HEK293 (cell line): ENCODE measurements at regions not wholly inside any gene's neighbourhood (a gene's known extent, or its start where the extent isn't known, plus 50 kb on each side); places are given as distances from the start of the nearest gene placed in this dataset.

ENCODE experiments used
- CTCF ChIA-PET: fragments of 350-600 bp; formaldehyde crosslinking; extraction: SDS; loops from one replicate; lab custom pipeline; 2021; ENCODE audit warnings: antibody characterized with exemption; lab: Yijun Ruan, JAX
- POLR2A ChIA-PET: fragments of 300-600 bp; formaldehyde crosslinking; extraction: SDS; loops from one replicate; lab custom pipeline; 2020; ENCODE audit warnings: antibody characterized with exemption, inconsistent platforms; lab: Yijun Ruan, JAX
- H3K27ac ChIP-seq: fragments of 200-500 bp; sonication (Bioruptor generic); 2 replicates; pipeline ENCODE4 v1.5.1; 2014; ENCODE audit warnings: low read depth, low read length, control low read depth, inconsistent platforms; ENCODE audit errors: extremely low read depth
- H3K36me3 ChIP-seq, 2 experiments: fragments of 200-500 bp in 1 of 2; sonication (Bioruptor generic) in 1 of 2; 1 replicate in 1 of 2; 2 replicates in 1 of 2; pipeline ENCODE4 v1.5.1; 2014 to 2017; ENCODE audit warnings: inconsistent platforms in 2 of 2, low read length in 2 of 2; ENCODE audit not compliant: control insufficient read depth in 2 of 2, insufficient read depth in 1 of 2
- H3K4me1 ChIP-seq: fragments of 200-500 bp; sonication (Bioruptor generic); 2 replicates; pipeline ENCODE4 v1.5.1; 2014; ENCODE audit warnings: mild to moderate bottlenecking, low read length, inconsistent platforms; ENCODE audit not compliant: control insufficient read depth, insufficient read depth
- H3K4me3 ChIP-seq: 2 replicates; pipeline ENCODE4 v1.5.1; 2011; ENCODE audit warnings: low read depth, mild to moderate bottlenecking, control low read depth, low read length, moderate library complexity
- H3K9me3 ChIP-seq: fragments of 200-500 bp; sonication (Bioruptor generic); 2 replicates; pipeline ENCODE4 v1.5.1; 2014; ENCODE audit warnings: low read depth, low read length, inconsistent platforms; ENCODE audit not compliant: control insufficient read depth, insufficient read depth
- GLIS1 ChIP-seq: fragments of 450-650 bp; formaldehyde crosslinking; IDR thresholded peaks from 2 replicates; pipeline ENCODE4 v1.5.1; 2016; ENCODE audit warnings: missing biosample characterization, missing genetic modification characterization
- GLIS2 ChIP-seq: fragments of 450-650 bp; formaldehyde crosslinking; IDR thresholded peaks from 2 replicates; pipeline ENCODE4 v1.5.1; 2016; ENCODE audit warnings: missing biosample characterization, missing genetic modification characterization
- KLF8 ChIP-seq: fragments of 450-650 bp; formaldehyde crosslinking; IDR thresholded peaks from 2 replicates; pipeline ENCODE4 v1.5.1; 2016; ENCODE audit warnings: missing biosample characterization, missing genetic modification characterization
- MEIS1 ChIP-seq: sonication (generic); formaldehyde crosslinking; IDR thresholded peaks from 2 replicates; pipeline ENCODE4 v1.8.1; 2022; ENCODE audit warnings: missing genetic modification reagents, mild to moderate bottlenecking, borderline replicate concordance
- MYNN ChIP-seq: fragments of 450-650 bp; formaldehyde crosslinking; IDR thresholded peaks from 2 replicates; pipeline ENCODE4 v1.5.1; 2016; ENCODE audit warnings: missing biosample characterization, missing genetic modification characterization, borderline replicate concordance
- SETDB1 ChIP-seq: IDR thresholded peaks from one replicate; pipeline ENCODE4 v1.6.1; 2017; ENCODE audit warnings: mild to moderate bottlenecking, low read length, moderate library complexity, mixed read lengths; ENCODE audit not compliant: insufficient read length
- WT1 ChIP-seq: fragments of 450-650 bp; formaldehyde crosslinking; IDR thresholded peaks from 2 replicates; pipeline ENCODE4 v1.5.1; 2016; ENCODE audit warnings: missing biosample characterization, missing genetic modification characterization
- ZBTB48 ChIP-seq: fragments of 450-650 bp; formaldehyde crosslinking; IDR thresholded peaks from 2 replicates; pipeline ENCODE4 v1.5.1; 2016; ENCODE audit warnings: missing biosample characterization, missing genetic modification characterization
- ZBTB8A ChIP-seq: fragments of 450-650 bp; formaldehyde crosslinking; IDR thresholded peaks from 2 replicates; pipeline ENCODE4 v1.5.1; 2016; ENCODE audit warnings: missing biosample characterization, missing genetic modification characterization
- ZEB2 ChIP-seq: fragments of 450-650 bp; formaldehyde crosslinking; IDR thresholded peaks from 2 replicates; pipeline ENCODE4 v1.5.1; 2016; ENCODE audit warnings: missing biosample characterization, missing genetic modification characterization
- ZFP37 ChIP-seq: fragments of 450-650 bp; formaldehyde crosslinking; IDR thresholded peaks from 2 replicates; pipeline ENCODE4 v1.5.1; 2016; ENCODE audit warnings: missing biosample characterization, missing genetic modification characterization
- ZNF10 ChIP-seq: fragments of 450-650 bp; formaldehyde crosslinking; IDR thresholded peaks from 2 replicates; pipeline ENCODE4 v1.5.1; 2017; ENCODE audit warnings: missing biosample characterization, missing genetic modification characterization
- ZNF138 ChIP-seq: fragments of 450-650 bp; formaldehyde crosslinking; IDR thresholded peaks from 2 replicates; pipeline ENCODE4 v1.5.1; 2016; ENCODE audit warnings: missing biosample characterization, missing genetic modification characterization, borderline replicate concordance
- ZNF146 ChIP-seq: fragments of 450-650 bp; formaldehyde crosslinking; IDR thresholded peaks from 2 replicates; pipeline ENCODE4 v1.5.1; 2016; ENCODE audit warnings: missing biosample characterization, missing genetic modification characterization
- ZNF155 ChIP-seq: fragments of 450-650 bp; formaldehyde crosslinking; IDR thresholded peaks from 2 replicates; pipeline ENCODE4 v1.5.1; 2016; ENCODE audit warnings: missing biosample characterization, missing genetic modification characterization
- ZNF16 ChIP-seq: fragments of 450-650 bp; formaldehyde crosslinking; IDR thresholded peaks from 2 replicates; pipeline ENCODE4 v1.5.1; 2016; ENCODE audit warnings: low read depth, missing biosample characterization, missing genetic modification characterization
- ZNF169 ChIP-seq: fragments of 450-650 bp; formaldehyde crosslinking; IDR thresholded peaks from 2 replicates; pipeline ENCODE4 v1.5.1; 2016; ENCODE audit warnings: missing biosample characterization, missing genetic modification characterization
- ZNF175 ChIP-seq: fragments of 450-650 bp; formaldehyde crosslinking; IDR thresholded peaks from 2 replicates; pipeline ENCODE4 v1.5.1; 2016; ENCODE audit warnings: missing biosample characterization, missing genetic modification characterization
- ZNF2 ChIP-seq: fragments of 450-650 bp; formaldehyde crosslinking; IDR thresholded peaks from 2 replicates; pipeline ENCODE4 v1.5.1; 2016; ENCODE audit warnings: missing biosample characterization, missing genetic modification characterization
- ZNF266 ChIP-seq: fragments of 450-650 bp; formaldehyde crosslinking; IDR thresholded peaks from 2 replicates; pipeline ENCODE4 v1.5.1; 2016; ENCODE audit warnings: missing biosample characterization, missing genetic modification characterization, low read depth
- ZNF302 ChIP-seq: fragments of 450-650 bp; formaldehyde crosslinking; IDR thresholded peaks from 2 replicates; pipeline ENCODE4 v1.5.1; 2016; ENCODE audit warnings: missing biosample characterization, missing genetic modification characterization, low read depth
- ZNF341 ChIP-seq: fragments of 450-650 bp; formaldehyde crosslinking; IDR thresholded peaks from 2 replicates; pipeline ENCODE4; 2016; ENCODE audit warnings: low read depth, missing biosample characterization, missing genetic modification characterization
- ZNF391 ChIP-seq: fragments of 450-650 bp; formaldehyde crosslinking; IDR thresholded peaks from 2 replicates; pipeline ENCODE4 v1.5.1; 2016; ENCODE audit warnings: low read depth, missing biosample characterization, missing genetic modification characterization, borderline replicate concordance
- ZNF426 ChIP-seq: fragments of 450-650 bp; formaldehyde crosslinking; IDR thresholded peaks from 2 replicates; pipeline ENCODE4 v1.5.1; 2017; ENCODE audit warnings: missing biosample characterization, missing genetic modification characterization, mild to moderate bottlenecking, inconsistent platforms, moderate library complexity
- ZNF48 ChIP-seq: fragments of 450-650 bp; formaldehyde crosslinking; IDR thresholded peaks from 2 replicates; pipeline ENCODE4 v1.5.1; 2016; ENCODE audit warnings: missing biosample characterization, missing genetic modification characterization
- ZNF645 ChIP-seq: fragments of 450-650 bp; formaldehyde crosslinking; IDR thresholded peaks from 2 replicates; pipeline ENCODE4; 2016; ENCODE audit warnings: missing biosample characterization, missing genetic modification characterization
- ZNF654 ChIP-seq: fragments of 450-650 bp; formaldehyde crosslinking; IDR thresholded peaks from 2 replicates; pipeline ENCODE4 v1.5.1; 2016; ENCODE audit warnings: low read depth, missing biosample characterization, missing genetic modification characterization
- ZNF76 ChIP-seq: fragments of 450-650 bp; formaldehyde crosslinking; IDR thresholded peaks from 2 replicates; pipeline ENCODE4; 2016; ENCODE audit warnings: low read depth, missing biosample characterization, missing genetic modification characterization, borderline replicate concordance
- ZSCAN30 ChIP-seq: fragments of 450-650 bp; IDR thresholded peaks from 2 replicates; pipeline ENCODE4 v1.5.1; 2018; ENCODE audit warnings: missing biosample characterization, mild to moderate bottlenecking, missing genetic modification characterization, moderate library complexity
- ZXDB ChIP-seq: fragments of 450-650 bp; formaldehyde crosslinking; IDR thresholded peaks from 2 replicates; pipeline ENCODE4 v1.5.1; 2016; ENCODE audit warnings: missing biosample characterization, missing genetic modification characterization
- TF ChIP-seq, protein P1 (sequence below): fragments of 450-650 bp; formaldehyde crosslinking; IDR thresholded peaks from 2 replicates; pipeline ENCODE4 v1.5.1; 2017; ENCODE audit warnings: missing biosample characterization, missing genetic modification characterization
- TF ChIP-seq, protein P2 (sequence below): fragments of 450-650 bp; formaldehyde crosslinking; IDR thresholded peaks from 2 replicates; pipeline ENCODE4 v1.5.1; 2016; ENCODE audit warnings: missing biosample characterization, missing genetic modification characterization
- TF ChIP-seq, protein P3 (sequence below): fragments of 450-650 bp; formaldehyde crosslinking; IDR thresholded peaks from 2 replicates; pipeline ENCODE4 v1.5.1; 2017; ENCODE audit warnings: missing biosample characterization, mild to moderate bottlenecking, missing genetic modification characterization, moderate library complexity

GRCh38 chr11:115616971-115617370 lies 112.8 kb upstream of the CADM1 start:
- no peak overlapping the region for H3K4me3 ChIP-seq
- CTCF ChIA-PET, result interaction anchor here (0.7 kb wide), 1 partner anchor 293 kb away, joined by 3 read pairs; no protein-coding TSS in a partner anchor
- POLR2A ChIA-PET, result interaction anchor here (0.7 to 1.4 kb wide), 2 partner anchors 9 to 34 kb away, joined by 4 to 5 read pairs; no protein-coding TSS in a partner anchor
- H3K36me3 ChIP-seq, result no peaks in the 10 kb centered on the region
- H3K27ac ChIP-seq, result no peak overlapping the region
- H3K9me3 ChIP-seq, result no peaks in the 10 kb centered on the region
- no peaks in the 10 kb centered on the region for H3K4me1 ChIP-seq
- TF ChIP-seq GLIS1 (tag by site-specific recombination) (peak; percentile 91), ZNF302 (no peak), ZNF426 (tag by site-specific recombination) (no peak), ZFP37 (tag by site-specific recombination) (peak; percentile 35; the same call in 1 of the 2 replicates), ZNF16 (tag by site-specific recombination) (no peak), ZNF2 (tag by site-specific recombination) (no peak), ZXDB (tag by site-specific recombination) (no peak), ZNF266 (no peak), ZNF169 (tag by site-specific recombination) (no peak), ZEB2 (tag by site-specific recombination) (peak; percentile 63), ZNF155 (tag by site-specific recombination) (no peak), ZBTB8A (tag by site-specific recombination) (0 out of 2 replicates have a peak, but pooled peaks have one; percentile 26), GLIS2 (tag by site-specific recombination) (no peak), ZSCAN30 (0 out of 2 replicates have a peak, but pooled peaks have one; percentile 18), ZNF10 (tag by site-specific recombination) (no peak), ZNF654 (tag by site-specific recombination) (no peak), MEIS1 (CRISPR knock-in tag) (no peak), SETDB1 (no peak), KLF8 (tag by site-specific recombination) (0 out of 2 replicates have a peak, but pooled peaks have one; percentile 20), ZNF645 (tag by site-specific recombination) (no peak), ZNF175 (no peak), ZNF76 (tag by site-specific recombination) (no peak), ZNF138 (tag by site-specific recombination) (no peak), ZBTB48 (no peak), MYNN (tag by site-specific recombination) (no peak), ZNF146 (no peak), WT1 (tag by site-specific recombination) (no peak), ZNF48 (tag by site-specific recombination) (no peak), ZNF341 (tag by site-specific recombination) (no peak), ZNF391 (no peak)
- TF ChIP-seq, protein P1, sequence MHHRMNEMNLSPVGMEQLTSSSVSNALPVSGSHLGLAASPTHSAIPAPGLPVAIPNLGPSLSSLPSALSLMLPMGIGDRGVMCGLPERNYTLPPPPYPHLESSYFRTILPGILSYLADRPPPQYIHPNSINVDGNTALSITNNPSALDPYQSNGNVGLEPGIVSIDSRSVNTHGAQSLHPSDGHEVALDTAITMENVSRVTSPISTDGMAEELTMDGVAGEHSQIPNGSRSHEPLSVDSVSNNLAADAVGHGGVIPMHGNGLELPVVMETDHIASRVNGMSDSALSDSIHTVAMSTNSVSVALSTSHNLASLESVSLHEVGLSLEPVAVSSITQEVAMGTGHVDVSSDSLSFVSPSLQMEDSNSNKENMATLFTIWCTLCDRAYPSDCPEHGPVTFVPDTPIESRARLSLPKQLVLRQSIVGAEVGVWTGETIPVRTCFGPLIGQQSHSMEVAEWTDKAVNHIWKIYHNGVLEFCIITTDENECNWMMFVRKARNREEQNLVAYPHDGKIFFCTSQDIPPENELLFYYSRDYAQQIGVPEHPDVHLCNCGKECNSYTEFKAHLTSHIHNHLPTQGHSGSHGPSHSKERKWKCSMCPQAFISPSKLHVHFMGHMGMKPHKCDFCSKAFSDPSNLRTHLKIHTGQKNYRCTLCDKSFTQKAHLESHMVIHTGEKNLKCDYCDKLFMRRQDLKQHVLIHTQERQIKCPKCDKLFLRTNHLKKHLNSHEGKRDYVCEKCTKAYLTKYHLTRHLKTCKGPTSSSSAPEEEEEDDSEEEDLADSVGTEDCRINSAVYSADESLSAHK (tag by site-specific recombination), result no peak
- TF ChIP-seq, protein P2, sequence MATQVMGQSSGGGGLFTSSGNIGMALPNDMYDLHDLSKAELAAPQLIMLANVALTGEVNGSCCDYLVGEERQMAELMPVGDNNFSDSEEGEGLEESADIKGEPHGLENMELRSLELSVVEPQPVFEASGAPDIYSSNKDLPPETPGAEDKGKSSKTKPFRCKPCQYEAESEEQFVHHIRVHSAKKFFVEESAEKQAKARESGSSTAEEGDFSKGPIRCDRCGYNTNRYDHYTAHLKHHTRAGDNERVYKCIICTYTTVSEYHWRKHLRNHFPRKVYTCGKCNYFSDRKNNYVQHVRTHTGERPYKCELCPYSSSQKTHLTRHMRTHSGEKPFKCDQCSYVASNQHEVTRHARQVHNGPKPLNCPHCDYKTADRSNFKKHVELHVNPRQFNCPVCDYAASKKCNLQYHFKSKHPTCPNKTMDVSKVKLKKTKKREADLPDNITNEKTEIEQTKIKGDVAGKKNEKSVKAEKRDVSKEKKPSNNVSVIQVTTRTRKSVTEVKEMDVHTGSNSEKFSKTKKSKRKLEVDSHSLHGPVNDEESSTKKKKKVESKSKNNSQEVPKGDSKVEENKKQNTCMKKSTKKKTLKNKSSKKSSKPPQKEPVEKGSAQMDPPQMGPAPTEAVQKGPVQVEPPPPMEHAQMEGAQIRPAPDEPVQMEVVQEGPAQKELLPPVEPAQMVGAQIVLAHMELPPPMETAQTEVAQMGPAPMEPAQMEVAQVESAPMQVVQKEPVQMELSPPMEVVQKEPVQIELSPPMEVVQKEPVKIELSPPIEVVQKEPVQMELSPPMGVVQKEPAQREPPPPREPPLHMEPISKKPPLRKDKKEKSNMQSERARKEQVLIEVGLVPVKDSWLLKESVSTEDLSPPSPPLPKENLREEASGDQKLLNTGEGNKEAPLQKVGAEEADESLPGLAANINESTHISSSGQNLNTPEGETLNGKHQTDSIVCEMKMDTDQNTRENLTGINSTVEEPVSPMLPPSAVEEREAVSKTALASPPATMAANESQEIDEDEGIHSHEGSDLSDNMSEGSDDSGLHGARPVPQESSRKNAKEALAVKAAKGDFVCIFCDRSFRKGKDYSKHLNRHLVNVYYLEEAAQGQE (tag by site-specific recombination), result no peak
- TF ChIP-seq, protein P3, sequence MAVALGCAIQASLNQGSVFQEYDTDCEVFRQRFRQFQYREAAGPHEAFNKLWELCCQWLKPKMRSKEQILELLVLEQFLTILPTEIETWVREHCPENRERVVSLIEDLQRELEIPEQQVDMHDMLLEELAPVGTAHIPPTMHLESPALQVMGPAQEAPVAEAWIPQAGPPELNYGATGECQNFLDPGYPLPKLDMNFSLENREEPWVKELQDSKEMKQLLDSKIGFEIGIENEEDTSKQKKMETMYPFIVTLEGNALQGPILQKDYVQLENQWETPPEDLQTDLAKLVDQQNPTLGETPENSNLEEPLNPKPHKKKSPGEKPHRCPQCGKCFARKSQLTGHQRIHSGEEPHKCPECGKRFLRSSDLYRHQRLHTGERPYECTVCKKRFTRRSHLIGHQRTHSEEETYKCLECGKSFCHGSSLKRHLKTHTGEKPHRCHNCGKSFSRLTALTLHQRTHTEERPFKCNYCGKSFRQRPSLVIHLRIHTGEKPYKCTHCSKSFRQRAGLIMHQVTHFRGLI, result no peak
